HG03460 (cell line): ENCODE measurements at regions not wholly inside any gene's neighbourhood (a gene's known extent, or its start where the extent isn't known, plus 50 kb on each side); places are given as distances from the start of the nearest gene placed in this dataset.

ENCODE experiments used
- ATAC-seq: cut with Tn5 transposase; IDR thresholded peaks from one replicate; pipeline ENCODE4 v1.9.1; 2021; ENCODE audit not compliant: unreplicated experiment

- ATAC-seq, result no peak
Observed at GRCh38 chr11:127059750-127060149, 59.2 kb upstream of the KIRREL3 start.

GRCh38 chr11:127059286-127059685 lies 58.7 kb upstream of the KIRREL3 start:
- no peak for ATAC-seq

GRCh38 chr11:127058524-127058923 lies 58.0 kb upstream of the KIRREL3 start:
- ATAC-seq, result no peak

- no peak for ATAC-seq
Observed at GRCh38 chr11:127057126-127057525, 56.6 kb upstream of the KIRREL3 start.

GRCh38 chr11:127056338-127056971 lies 55.9 kb upstream of the KIRREL3 start:
- ATAC-seq, result no peak

- no peak for ATAC-seq
Observed at GRCh38 chr11:127055236-127055635, 54.7 kb upstream of the KIRREL3 start.

GRCh38 chr11:127054153-127054552 lies 53.6 kb upstream of the KIRREL3 start:
- ATAC-seq, result no peak

GRCh38 chr11:127052404-127052803 lies 51.8 kb upstream of the KIRREL3 start:
- no peak for ATAC-seq
